ENCODE measurements at regions not wholly inside any gene's neighbourhood (a gene's known extent, or its start where the extent isn't known, plus 50 kb on each side); places are given as distances from the start of the nearest gene placed in this dataset.

- H4K20me1 ChIP-seq (replicated peaks; ENCODE audit: insufficient read depth) = no peaks in the 10 kb centered on the region
- no peak overlapping the region for H3K4me3 Mint-ChIP-seq
- no peak overlapping the region for H3K4me3 ChIP-seq
- no peak overlapping the region for H3K4me2 ChIP-seq
- H3K36me3 Mint-ChIP-seq (ENCODE audit: low read depth) = peaks cover 9% of the 10 kb centered on the region; the same call in 2 of the 3 replicates
- H3K4me1 ChIP-seq (ENCODE audit: insufficient read depth) = peaks cover 4% of the 10 kb centered on the region; the same call in 1 of the 2 replicates
- no peaks in the 10 kb centered on the region for H3K36me3 ChIP-seq (ENCODE audit: insufficient read depth)
- H3K9me3 Mint-ChIP-seq = peaks cover 9% of the 10 kb centered on the region
- TF ChIP-seq, protein P1, sequence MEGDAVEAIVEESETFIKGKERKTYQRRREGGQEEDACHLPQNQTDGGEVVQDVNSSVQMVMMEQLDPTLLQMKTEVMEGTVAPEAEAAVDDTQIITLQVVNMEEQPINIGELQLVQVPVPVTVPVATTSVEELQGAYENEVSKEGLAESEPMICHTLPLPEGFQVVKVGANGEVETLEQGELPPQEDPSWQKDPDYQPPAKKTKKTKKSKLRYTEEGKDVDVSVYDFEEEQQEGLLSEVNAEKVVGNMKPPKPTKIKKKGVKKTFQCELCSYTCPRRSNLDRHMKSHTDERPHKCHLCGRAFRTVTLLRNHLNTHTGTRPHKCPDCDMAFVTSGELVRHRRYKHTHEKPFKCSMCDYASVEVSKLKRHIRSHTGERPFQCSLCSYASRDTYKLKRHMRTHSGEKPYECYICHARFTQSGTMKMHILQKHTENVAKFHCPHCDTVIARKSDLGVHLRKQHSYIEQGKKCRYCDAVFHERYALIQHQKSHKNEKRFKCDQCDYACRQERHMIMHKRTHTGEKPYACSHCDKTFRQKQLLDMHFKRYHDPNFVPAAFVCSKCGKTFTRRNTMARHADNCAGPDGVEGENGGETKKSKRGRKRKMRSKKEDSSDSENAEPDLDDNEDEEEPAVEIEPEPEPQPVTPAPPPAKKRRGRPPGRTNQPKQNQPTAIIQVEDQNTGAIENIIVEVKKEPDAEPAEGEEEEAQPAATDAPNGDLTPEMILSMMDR (conservative IDR thresholded peaks at IDR 0.05; ENCODE audit: low read depth in 2 of 2) = no peak
- TF ChIP-seq CREB1 (CRISPR knock-in tag; IDR thresholded peaks at IDR 0.05; ENCODE audit: low read depth) (no peak), NANOG (IDR thresholded peaks at IDR 0.05; ENCODE audit: borderline replicate concordance) (no peak), ZNF114 (CRISPR knock-in tag; IDR thresholded peaks at IDR 0.05) (no peak), ZNF331 (CRISPR knock-in tag; IDR thresholded peaks at IDR 0.05; ENCODE audit: low read depth) (no peak), STAT1 (IDR thresholded peaks at IDR 0.05; ENCODE audit: unreplicated experiment) (no peak), EZH2phosphoT487 (IDR thresholded peaks at IDR 0.05; ENCODE audit: unreplicated experiment) (no peak), JUNB (IDR thresholded peaks at IDR 0.05; ENCODE audit: unreplicated experiment) (no peak), POLR2AphosphoS5 (IDR thresholded peaks at IDR 0.05; ENCODE audit: low read depth) (no peak), REST (IDR thresholded peaks at IDR 0.05; ENCODE audit: unreplicated experiment) (no peak), EZH2 (IDR thresholded peaks at IDR 0.05; ENCODE audit: low read depth, unreplicated experiment) (no peak)
- TF ChIP-seq, protein P2, sequence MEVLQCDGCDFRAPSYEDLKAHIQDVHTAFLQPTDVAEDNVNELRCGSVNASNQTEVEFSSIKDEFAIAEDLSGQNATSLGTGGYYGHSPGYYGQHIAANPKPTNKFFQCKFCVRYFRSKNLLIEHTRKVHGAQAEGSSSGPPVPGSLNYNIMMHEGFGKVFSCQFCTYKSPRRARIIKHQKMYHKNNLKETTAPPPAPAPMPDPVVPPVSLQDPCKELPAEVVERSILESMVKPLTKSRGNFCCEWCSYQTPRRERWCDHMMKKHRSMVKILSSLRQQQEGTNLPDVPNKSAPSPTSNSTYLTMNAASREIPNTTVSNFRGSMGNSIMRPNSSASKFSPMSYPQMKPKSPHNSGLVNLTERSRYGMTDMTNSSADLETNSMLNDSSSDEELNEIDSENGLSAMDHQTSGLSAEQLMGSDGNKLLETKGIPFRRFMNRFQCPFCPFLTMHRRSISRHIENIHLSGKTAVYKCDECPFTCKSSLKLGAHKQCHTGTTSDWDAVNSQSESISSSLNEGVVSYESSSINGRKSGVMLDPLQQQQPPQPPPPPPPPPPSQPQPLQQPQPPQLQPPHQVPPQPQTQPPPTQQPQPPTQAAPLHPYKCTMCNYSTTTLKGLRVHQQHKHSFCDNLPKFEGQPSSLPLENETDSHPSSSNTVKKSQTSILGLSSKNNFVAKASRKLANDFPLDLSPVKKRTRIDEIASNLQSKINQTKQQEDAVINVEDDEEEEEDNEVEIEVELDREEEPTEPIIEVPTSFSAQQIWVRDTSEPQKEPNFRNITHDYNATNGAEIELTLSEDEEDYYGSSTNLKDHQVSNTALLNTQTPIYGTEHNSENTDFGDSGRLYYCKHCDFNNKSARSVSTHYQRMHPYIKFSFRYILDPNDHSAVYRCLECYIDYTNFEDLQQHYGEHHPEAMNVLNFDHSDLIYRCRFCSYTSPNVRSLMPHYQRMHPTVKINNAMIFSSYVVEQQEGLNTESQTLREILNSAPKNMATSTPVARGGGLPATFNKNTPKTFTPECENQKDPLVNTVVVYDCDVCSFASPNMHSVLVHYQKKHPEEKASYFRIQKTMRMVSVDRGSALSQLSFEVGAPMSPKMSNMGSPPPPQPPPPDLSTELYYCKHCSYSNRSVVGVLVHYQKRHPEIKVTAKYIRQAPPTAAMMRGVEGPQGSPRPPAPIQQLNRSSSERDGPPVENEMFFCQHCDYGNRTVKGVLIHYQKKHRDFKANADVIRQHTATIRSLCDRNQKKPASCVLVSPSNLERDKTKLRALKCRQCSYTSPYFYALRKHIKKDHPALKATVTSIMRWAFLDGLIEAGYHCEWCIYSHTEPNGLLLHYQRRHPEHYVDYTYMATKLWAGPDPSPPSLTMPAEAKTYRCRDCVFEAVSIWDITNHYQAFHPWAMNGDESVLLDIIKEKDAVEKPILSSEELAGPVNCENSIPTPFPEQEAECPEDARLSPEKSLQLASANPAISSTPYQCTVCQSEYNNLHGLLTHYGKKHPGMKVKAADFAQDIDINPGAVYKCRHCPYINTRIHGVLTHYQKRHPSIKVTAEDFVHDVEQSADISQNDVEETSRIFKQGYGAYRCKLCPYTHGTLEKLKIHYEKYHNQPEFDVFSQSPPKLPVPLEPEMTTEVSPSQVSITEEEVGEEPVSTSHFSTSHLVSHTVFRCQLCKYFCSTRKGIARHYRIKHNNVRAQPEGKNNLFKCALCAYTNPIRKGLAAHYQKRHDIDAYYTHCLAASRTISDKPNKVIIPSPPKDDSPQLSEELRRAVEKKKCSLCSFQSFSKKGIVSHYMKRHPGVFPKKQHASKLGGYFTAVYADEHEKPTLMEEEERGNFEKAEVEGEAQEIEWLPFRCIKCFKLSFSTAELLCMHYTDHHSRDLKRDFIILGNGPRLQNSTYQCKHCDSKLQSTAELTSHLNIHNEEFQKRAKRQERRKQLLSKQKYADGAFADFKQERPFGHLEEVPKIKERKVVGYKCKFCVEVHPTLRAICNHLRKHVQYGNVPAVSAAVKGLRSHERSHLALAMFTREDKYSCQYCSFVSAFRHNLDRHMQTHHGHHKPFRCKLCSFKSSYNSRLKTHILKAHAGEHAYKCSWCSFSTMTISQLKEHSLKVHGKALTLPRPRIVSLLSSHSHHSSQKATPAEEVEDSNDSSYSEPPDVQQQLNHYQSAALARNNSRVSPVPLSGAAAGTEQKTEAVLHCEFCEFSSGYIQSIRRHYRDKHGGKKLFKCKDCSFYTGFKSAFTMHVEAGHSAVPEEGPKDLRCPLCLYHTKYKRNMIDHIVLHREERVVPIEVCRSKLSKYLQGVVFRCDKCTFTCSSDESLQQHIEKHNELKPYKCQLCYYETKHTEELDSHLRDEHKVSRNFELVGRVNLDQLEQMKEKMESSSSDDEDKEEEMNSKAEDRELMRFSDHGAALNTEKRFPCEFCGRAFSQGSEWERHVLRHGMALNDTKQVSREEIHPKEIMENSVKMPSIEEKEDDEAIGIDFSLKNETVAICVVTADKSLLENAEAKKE (CRISPR knock-in tag; IDR thresholded peaks at IDR 0.05) = no peak
- TF ChIP-seq, protein P3, sequence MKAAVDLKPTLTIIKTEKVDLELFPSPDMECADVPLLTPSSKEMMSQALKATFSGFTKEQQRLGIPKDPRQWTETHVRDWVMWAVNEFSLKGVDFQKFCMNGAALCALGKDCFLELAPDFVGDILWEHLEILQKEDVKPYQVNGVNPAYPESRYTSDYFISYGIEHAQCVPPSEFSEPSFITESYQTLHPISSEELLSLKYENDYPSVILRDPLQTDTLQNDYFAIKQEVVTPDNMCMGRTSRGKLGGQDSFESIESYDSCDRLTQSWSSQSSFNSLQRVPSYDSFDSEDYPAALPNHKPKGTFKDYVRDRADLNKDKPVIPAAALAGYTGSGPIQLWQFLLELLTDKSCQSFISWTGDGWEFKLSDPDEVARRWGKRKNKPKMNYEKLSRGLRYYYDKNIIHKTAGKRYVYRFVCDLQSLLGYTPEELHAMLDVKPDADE (IDR thresholded peaks at IDR 0.05) = no peak
- H3K27me3 ChIP-seq (ENCODE audit: insufficient read depth) = no peaks in the 10 kb centered on the region
- no peak overlapping the region for H3K27ac ChIP-seq (ENCODE audit: low read depth)
- H3K9me2 ChIP-seq (ENCODE audit: insufficient read depth) = no peaks in the 10 kb centered on the region
- H3K27me3 Mint-ChIP-seq (ENCODE audit: insufficient read depth, low read depth, poor library complexity) = no peaks in the 10 kb centered on the region
- no peak for ATAC-seq
- H3K4me1 Mint-ChIP-seq = peaks cover 3% of the 10 kb centered on the region; the same call in 1 of the 3 replicates
- no peaks in the 10 kb centered on the region for H3K79me2 ChIP-seq (replicated peaks; ENCODE audit: insufficient read depth)
- no peak overlapping the region for H2AFZ ChIP-seq
- no peaks in the 10 kb centered on the region for H3F3A ChIP-seq (replicated peaks; ENCODE audit: low read depth)
- H3K27ac Mint-ChIP-seq = no peak overlapping the region
- DNase-seq (ENCODE audit: low spot score) = no peak
Measured at GRCh38 chr7:84362360-84362759, 167.8 kb upstream of the SEMA3A start.

Measured in GM23338 (cell line).